Stimulated activated CD4-positive, alpha-beta T cell treated with anti-CD3 and anti-CD28 coated beads, Interleukin-12 subunit alpha, Interleukin-12 subunit beta, amount 100 ng/mL, for 48 hours (primary cell): ENCODE measurements at regions not wholly inside any gene's neighbourhood (a gene's known extent, or its start where the extent isn't known, plus 50 kb on each side); places are given as distances from the start of the nearest gene placed in this dataset.
"Not testable (repeated sequence)": the region's sequence is repeated elsewhere in the genome, so short reads cannot be mapped to it uniquely, and the experiment has no call there.

Source experiments
- DNase-seq, 3 donors: peaks; one replicate each; pipeline ENCODE4 v3.0.0-alpha.2; 2020; ENCODE audit warnings: low read depth in 2 of 3, low spot score in 1 of 3

- DNase-seq: no peak
Observed at GRCh38 chr5:152456815-152457443, 51.9 kb upstream of the NMUR2 start.

GRCh38 chr5:152462021-152462721 is 57.1 kb upstream of the NMUR2 start:
- DNase-seq: no peak

GRCh38 chr5:152464048-152464447 is 59.0 kb upstream of the NMUR2 start:
- DNase-seq: no peak

DNA sequence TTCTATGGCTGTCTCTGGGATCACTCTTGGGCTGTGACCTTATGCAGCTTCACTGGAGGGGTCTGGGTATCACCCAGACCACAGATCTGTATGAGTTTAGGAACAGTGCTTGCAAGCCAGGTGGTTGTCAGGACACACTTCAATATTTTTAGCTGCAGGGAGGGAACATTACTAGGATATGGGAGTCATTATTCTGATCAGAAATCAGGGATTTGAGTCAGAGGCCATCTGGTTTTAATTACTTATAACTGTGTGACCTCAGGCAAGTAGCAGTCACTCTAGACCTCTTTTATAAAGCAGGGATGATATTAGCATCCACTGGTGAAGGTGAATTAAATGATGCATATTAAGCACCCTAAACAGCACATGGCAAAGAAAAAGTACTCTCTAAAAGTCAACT is 60.1 kb upstream of the NMUR2 start:
- no peak for DNase-seq

- no peak for DNase-seq
Observed at GRCh38 chr5:152466085-152466745, 61.1 kb upstream of the NMUR2 start.

DNA sequence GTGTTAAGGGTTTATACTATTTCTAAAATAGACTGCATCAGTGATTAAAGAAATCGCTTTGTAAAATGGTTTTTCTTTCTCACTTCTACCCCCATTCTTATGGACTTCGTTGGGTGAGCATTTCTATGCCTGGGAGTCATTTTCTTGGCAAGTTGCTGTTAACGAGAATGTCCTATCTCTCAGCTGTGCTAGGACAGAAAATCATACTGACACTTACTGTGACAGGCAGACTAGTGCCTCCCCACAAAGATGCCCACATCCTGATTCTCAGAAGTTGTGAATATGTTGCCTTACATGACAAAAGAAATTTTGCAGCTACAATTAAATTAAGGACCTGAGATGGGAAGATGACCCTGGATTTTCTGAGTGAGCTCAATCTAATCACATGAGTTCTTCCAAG is 65.1 kb upstream of the NMUR2 start:
- no peak for DNase-seq

DNA sequence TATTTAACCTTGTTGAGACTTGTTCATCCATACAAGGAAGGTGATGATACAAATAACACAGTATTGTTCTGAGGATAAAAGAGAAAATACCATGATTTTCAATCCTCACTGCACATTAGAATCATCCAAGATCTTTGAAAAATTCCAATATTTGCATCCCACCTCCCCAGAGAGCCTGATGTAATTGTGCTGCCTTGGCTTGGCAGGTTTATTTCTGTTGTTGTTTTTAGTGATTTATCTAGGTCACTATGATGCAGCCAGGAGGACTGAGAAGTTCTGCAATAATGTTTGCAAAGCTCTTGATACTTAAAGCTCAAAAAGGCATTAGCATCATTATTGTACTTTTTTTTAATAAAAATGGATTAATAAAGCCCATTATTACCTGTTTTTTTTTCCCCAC is 67.0 kb upstream of the NMUR2 start:
- no peak for DNase-seq

GRCh38 chr5:152474961-152475360 is 69.9 kb upstream of the NMUR2 start:
- no peak for DNase-seq

GRCh38 chr5:152477536-152477935 is 72.5 kb upstream of the NMUR2 start:
- DNase-seq: no peak

- DNase-seq: not testable (repeated sequence)
Observed at GRCh38 chr5:152479866-152480265, 74.8 kb upstream of the NMUR2 start.

- DNase-seq: not testable (repeated sequence)
Observed at GRCh38 chr5:152480677-152481076, 75.6 kb upstream of the NMUR2 start.

DNA sequence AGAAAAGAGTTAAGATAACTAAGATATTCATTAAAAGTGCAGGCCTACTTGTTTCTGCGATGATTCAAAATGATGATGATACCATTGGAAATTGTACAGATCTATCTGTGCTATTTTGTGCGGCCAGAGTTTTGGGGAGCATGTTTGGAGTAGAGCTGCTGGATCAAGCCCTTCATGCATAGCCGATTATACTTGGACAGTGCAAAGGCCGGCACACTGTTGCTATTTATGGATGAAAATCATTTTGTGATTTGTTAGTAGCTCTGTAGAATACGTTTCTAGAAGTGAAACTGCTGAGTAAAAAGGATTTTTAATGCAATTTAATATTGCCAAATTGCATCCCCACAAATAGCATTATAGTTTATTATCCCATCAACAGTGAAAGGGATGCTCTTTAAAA is 82.1 kb upstream of the NMUR2 start:
- DNase-seq: no peak

GRCh38 chr5:152488869-152489268 is 83.8 kb upstream of the NMUR2 start:
- no peak for DNase-seq

DNA sequence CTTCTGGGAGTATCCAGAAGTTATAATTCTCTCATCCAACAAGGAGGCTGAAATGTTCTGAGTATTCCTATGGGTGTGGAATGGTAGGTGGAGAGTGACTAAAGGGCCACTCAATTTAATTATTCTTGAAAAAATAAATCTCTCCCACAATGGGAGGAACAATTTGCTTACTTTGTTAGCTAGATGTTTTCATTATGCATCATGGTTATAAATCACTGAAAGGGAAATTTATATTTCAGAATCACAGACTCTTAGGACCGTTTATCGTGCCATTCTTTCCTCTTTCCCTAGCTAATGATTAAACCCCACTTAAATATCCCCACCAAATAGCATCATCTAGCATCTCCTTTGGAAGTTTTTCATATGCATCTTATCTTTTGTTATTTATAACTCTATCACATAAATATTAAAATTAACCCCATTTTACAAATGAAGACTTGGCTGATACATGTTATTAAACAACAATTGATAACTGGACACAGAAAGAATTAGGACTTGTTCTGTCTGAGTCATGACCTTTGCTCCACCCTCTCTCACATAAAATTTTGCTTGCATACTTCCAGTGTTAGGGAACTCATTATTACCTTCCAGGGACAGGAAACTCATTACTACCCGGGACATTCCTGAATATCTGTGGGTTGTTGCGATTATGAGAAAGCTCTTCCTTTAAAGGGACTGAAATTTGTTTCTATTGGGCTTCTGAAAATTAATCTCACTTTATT is 94.9 kb upstream of the NMUR2 start:
- no peak for DNase-seq

DNA sequence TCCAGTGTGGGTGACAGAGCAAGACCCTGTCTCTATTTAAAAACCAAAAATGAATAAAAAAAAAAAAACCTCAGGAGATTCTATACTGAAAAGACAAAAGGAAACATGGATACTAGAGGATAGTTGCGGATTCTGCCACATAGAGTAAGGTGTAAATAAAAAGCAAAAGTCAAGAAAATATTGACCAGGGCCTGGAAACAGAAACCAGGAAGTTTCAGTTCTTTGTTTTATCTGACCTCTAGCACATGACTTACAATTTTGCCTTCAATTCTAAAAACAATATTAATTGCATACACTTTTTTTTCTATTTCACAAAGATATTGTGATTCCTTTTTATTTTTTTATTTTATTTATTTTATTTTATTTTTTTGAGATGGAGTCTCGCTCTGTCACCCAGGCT is 96.2 kb upstream of the NMUR2 start:
- no peak for DNase-seq

DNA sequence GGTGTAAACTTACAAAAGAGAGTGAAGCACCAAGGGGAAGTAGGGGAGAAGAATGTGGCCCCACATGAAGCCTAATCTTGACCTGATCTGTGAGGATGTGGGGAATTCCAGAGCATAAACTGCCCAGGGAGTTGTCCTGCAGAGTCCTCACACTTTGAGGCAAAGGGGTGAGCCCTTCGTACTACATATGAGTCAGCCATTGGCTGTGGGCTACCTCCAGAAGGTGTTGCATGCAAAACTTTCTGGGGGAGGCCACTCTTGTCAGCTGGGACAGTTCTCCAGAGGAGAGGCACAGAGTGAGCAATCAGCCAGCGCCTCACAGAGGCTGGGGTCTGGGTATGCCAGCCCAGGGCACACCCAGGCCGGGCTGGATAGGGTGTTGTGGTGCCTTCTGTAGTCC is 98.1 kb upstream of the NMUR2 start:
- DNase-seq: no peak

DNA sequence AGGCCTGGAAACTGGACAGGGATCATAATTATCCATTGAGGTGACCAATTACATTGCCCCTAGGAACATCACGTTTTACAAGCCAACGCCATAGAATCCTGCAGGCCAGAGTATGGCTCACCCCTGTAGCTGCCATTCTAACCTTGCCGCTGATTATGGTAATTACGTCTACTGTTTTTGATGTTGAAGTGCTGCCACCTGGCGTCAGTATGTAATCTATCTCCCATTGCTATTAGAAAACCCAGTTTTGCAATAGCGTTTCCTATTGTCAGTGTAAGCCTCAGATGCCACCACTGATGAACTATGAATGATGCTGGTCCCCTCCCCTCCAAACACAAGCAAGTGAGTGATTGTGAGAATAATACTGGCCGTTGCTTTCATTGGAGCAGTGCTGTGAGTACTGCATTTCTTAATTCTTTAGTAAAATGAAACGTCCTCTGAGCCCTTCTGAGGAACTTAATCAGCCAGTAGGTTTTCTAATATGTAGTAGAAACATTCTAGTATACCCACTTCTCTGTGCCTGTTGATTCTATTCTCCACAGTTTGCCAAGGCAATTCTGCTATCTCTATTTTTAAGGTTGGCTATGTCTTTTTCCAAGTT is 100.5 kb upstream of the NMUR2 start:
- DNase-seq: peak in 2 of 3 donors; percentile 8 to 22

- no peak for DNase-seq
Observed at GRCh38 chr5:152511120-152511519, 106.0 kb upstream of the NMUR2 start.

- no peak for DNase-seq
Observed at GRCh38 chr5:152511531-152512132, 106.6 kb upstream of the NMUR2 start.

DNA sequence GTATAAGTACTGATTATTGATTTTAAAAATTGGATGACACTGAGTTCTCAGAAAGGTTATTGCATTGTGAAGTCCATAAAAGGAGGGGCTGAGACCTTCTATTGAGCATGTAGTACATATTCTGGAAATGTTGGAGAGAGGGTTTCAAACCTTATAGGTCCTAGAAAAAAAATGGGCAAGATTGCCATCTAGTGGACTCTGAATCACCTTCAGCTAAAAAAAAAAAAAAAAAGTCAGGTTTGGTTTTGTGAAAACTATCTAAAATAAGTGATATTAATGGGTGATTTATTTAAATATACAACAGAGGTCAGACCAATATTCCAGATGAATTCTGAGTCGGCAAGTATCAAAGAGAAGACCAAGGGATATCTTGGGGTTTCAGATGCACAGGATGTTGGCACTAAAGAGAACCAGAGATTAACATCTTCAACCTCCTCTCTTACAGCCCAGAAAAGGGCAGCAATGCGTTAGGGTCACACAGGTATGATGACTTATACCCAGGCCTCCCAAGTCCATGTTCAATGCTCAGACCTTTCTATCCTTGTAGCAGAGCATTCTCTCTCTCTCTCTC is 109.8 kb upstream of the NMUR2 start:
- DNase-seq: no peak

DNA sequence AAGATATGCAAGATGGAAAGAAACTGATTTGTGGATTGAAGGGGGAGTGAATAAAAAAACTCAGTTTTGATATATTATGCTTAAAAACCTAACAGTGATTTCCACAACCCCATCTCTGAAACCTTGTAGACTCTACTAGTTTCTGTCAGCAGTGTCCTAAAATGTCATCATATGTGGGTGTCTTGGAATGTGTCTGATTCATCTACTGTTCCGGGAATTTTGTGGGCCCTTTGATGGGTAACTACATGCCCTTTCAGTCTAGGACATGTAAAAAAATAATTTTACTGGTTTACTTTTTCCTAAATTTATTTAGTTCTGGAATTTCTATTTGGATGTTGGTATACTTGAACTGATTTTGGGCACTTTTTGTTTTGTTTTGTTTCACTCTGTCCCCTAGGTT is 118.9 kb upstream of the NMUR2 start:
- DNase-seq: no peak
